NCI-H460 (cell line): ENCODE measurements at regions not wholly inside any gene's neighbourhood (a gene's known extent, or its start where the extent isn't known, plus 50 kb on each side); places are given as distances from the start of the nearest gene placed in this dataset.
"Not testable (repeated sequence)": the region's sequence is repeated elsewhere in the genome, so short reads cannot be mapped to it uniquely, and the experiment has no call there.

Experiments used
- DNase-seq: peaks from one replicate; pipeline ENCODE4 v3.0.0-alpha.2; 2016; ENCODE audit warnings: low read depth; ENCODE audit errors: extremely low read depth

GRCh38 chr14:57066463-57066862, 202.2 kb downstream of the EXOC5 start:
- DNase-seq = no peak

GRCh38 chr14:57061009-57061711, 207.5 kb downstream of the EXOC5 start:
- DNase-seq = no peak

GRCh38 chr14:57060276-57060955, 208.3 kb downstream of the EXOC5 start:
- no peak for DNase-seq

GRCh38 chr14:57058319-57058718, 210.4 kb downstream of the EXOC5 start:
- DNase-seq = no peak

- DNase-seq = no peak
These were observed 210.9 kb downstream of the EXOC5 start for GRCh38 chr14:57057803-57058202.

- not testable (repeated sequence) for DNase-seq
These were observed 212.2 kb downstream of the EXOC5 start for GRCh38 chr14:57056522-57056921.

- no peak for DNase-seq
These were observed 215.9 kb downstream of the EXOC5 start for GRCh38 chr14:57052705-57053302.

GRCh38 chr14:57051633-57052032, 217.1 kb downstream of the EXOC5 start:
- no peak for DNase-seq

- DNase-seq = no peak
These were observed 218.9 kb downstream of the EXOC5 start for GRCh38 chr14:57049848-57050247.

GRCh38 chr14:57046175-57046574, 222.5 kb downstream of the EXOC5 start:
- DNase-seq = no peak

GRCh38 chr14:57044101-57044973, 224.4 kb downstream of the EXOC5 start:
- DNase-seq = not testable (repeated sequence)

- DNase-seq = no peak
These were observed 228.4 kb upstream of the OTX2 start for GRCh38 chr14:57038689-57039088.

GRCh38 chr14:57031474-57031873, 221.2 kb upstream of the OTX2 start:
- DNase-seq = no peak

- DNase-seq = no peak
These were observed 219.5 kb upstream of the OTX2 start for GRCh38 chr14:57029620-57030253.

GRCh38 chr14:57025456-57025855, 215.2 kb upstream of the OTX2 start:
- DNase-seq = no peak

- DNase-seq = no peak
These were observed 212.3 kb upstream of the OTX2 start for GRCh38 chr14:57022608-57023007.

GRCh38 chr14:57018065-57018464, 207.8 kb upstream of the OTX2 start:
- no peak for DNase-seq

- DNase-seq = no peak
These were observed 203.7 kb upstream of the OTX2 start for GRCh38 chr14:57013987-57014386.

GRCh38 chr14:57009585-57010515, 199.6 kb upstream of the OTX2 start:
- no peak for DNase-seq
